Right atrium auricular region (tissue), 2 donors: ENCODE measurements at regions not wholly inside any gene's neighbourhood (a gene's known extent, or its start where the extent isn't known, plus 50 kb on each side); places are given as distances from the start of the nearest gene placed in this dataset.

ENCODE experiments used
- DNase-seq: peaks from one replicate; pipeline ENCODE4 v3.0.0-alpha.2; 2019; ENCODE audit warnings: low spot score
- H3K27ac ChIP-seq, 2 donors: fragments of 200-600 bp; sonication (generic); 1 replicate in 1 of 2; 2 replicates in 1 of 2; pipeline ENCODE4 v1.5.1; 2016 to 2019
- H3K27me3 ChIP-seq, 2 donors: fragments of 200-600 bp; sonication (generic); one replicate each; pipeline versions ENCODE4 v1.5.1 to v1.6.0; 2017 to 2019
- H3K36me3 ChIP-seq: fragments of 200-600 bp; sonication (generic); one replicate; pipeline ENCODE4 v1.5.1; 2016
- H3K4me1 ChIP-seq, 2 donors: fragments of 200-600 bp; sonication (generic); one replicate each; pipeline versions ENCODE4 v1.5.1 to v1.6.0; 2017 to 2019
- H3K4me3 ChIP-seq, 2 donors: fragments of 200-600 bp; sonication (generic); 1 replicate in 1 of 2; 2 replicates in 1 of 2; pipeline ENCODE4 v1.5.1; 2017 to 2019; ENCODE audit warnings: mild to moderate bottlenecking in 1 of 2, moderate library complexity in 1 of 2
- H3K9me3 ChIP-seq, 2 donors: fragments of 200-600 bp; sonication (generic); one replicate each; pipeline ENCODE4 v1.5.1; 2019
- CTCF ChIP-seq, 2 donors: fragments of 200-600 bp; sonication (generic); IDR thresholded peaks; one replicate each; pipeline ENCODE4 v1.5.1; 2019; ENCODE audit warnings: antibody characterized with exemption in 2 of 2

GRCh38 chr6:27772261-27773001 lies 139.8 kb downstream of the OR2B2 start:
- peak; percentile 78 to 94 for TF ChIP-seq CTCF (IDR thresholded peaks at IDR 0.05)
- DNase-seq: peak; percentile 90
- H3K9me3 ChIP-seq: no peaks in the 10 kb centered on the region
- no peaks in the 10 kb centered on the region for H3K27me3 ChIP-seq
- H3K36me3 ChIP-seq: no peaks in the 10 kb centered on the region
- no peak overlapping the region for H3K27ac ChIP-seq
- no peak overlapping the region for H3K4me3 ChIP-seq
- peaks cover 0 to 12% of the 10 kb centered on the region in 2 donors for H3K4me1 ChIP-seq

DNA sequence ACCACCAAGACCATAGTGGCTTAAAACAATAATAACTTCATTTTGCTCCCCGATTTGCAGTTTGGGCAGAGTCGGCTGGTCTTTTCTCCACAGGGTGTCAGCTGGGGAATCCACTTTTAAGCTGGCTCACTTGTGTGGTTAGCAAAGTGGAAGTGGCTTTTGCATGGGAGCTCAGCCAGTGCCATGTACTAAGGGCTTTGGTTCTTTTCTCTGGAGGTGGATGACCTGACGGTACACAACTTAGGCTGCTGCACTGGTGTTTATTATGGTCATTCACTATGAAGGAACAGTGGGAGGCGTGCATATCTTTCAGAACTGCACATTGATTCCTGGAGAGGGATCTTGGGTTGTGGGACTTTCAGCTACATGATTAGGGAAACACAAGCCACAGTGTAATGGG lies 141.0 kb downstream of the OR2B2 start:
- H3K4me3 ChIP-seq: no peak overlapping the region
- no peak for TF ChIP-seq CTCF (IDR thresholded peaks at IDR 0.05)
- no peak overlapping the region for H3K27ac ChIP-seq
- peaks cover 0 to 12% of the 10 kb centered on the region in 2 donors for H3K4me1 ChIP-seq
- no peaks in the 10 kb centered on the region for H3K27me3 ChIP-seq
- H3K36me3 ChIP-seq: no peaks in the 10 kb centered on the region
- H3K9me3 ChIP-seq: no peaks in the 10 kb centered on the region
- no peak for DNase-seq

- no peak for TF ChIP-seq CTCF (IDR thresholded peaks at IDR 0.05)
- H3K27me3 ChIP-seq: no peaks in the 10 kb centered on the region
- H3K36me3 ChIP-seq: no peaks in the 10 kb centered on the region
- H3K4me3 ChIP-seq: no peak overlapping the region
- H3K4me1 ChIP-seq: peaks cover 0 to 12% of the 10 kb centered on the region in 2 donors
- no peaks in the 10 kb centered on the region for H3K9me3 ChIP-seq
- H3K27ac ChIP-seq: no peak overlapping the region
- DNase-seq: no peak
Measured at GRCh38 chr6:27770724-27771123, 141.5 kb downstream of the OR2B2 start.

DNA sequence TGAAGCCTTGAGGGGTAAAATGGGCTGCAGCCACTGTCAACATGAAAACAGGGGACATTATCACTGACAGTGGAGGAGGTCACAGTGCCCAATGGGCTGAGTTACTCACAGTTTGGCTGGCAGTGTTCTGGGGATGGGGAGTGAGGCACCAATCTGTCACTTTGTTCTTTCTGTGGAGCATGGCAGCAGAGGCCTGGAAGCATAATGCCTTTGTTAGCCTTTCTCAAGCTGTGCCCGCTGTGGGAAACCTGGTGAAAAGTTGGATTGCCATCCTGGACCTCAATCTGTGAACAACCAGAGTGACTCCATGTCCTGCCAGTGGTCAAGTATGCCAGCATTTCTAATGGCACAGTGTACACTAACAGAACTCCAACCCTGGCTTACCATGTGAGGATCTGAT lies 143.6 kb downstream of the OR2B2 start:
- no peak for DNase-seq
- Histone ChIP-seq H3K4me1 (peaks cover 0 to 12% of the 10 kb centered on the region in 2 donors), H3K36me3 (no peaks in the 10 kb centered on the region), H3K27me3 (no peaks in the 10 kb centered on the region), H3K4me3 (no peak overlapping the region), H3K27ac (no peak overlapping the region), H3K9me3 (no peaks in the 10 kb centered on the region)
- no peak for TF ChIP-seq CTCF (IDR thresholded peaks at IDR 0.05)

DNA sequence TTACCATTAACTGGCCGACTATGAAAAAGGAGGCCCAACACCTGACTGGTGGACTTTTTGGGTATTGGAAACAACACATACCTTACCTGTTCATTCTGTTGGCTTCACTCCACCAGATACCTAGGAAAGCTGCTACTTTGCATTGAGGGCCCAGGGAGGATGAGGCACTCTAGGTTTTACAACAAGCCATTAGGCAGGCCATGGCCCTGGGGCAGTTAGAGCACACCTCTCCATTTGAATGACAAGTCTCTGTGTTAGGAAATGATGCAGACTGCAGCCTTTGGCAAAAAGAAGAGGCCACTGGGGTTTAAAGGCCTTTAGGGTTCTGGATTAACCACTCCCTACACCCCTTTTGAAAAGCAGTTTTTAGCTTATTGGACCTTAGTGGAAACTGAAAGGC lies 144.3 kb downstream of the OR2B2 start:
- Histone ChIP-seq H3K27ac (no peak overlapping the region), H3K27me3 (no peaks in the 10 kb centered on the region), H3K36me3 (no peaks in the 10 kb centered on the region), H3K4me3 (no peak overlapping the region), H3K9me3 (no peaks in the 10 kb centered on the region), H3K4me1 (peaks cover 0 to 12% of the 10 kb centered on the region in 2 donors)
- no peak for DNase-seq
- TF ChIP-seq CTCF (IDR thresholded peaks at IDR 0.05): no peak

DNA sequence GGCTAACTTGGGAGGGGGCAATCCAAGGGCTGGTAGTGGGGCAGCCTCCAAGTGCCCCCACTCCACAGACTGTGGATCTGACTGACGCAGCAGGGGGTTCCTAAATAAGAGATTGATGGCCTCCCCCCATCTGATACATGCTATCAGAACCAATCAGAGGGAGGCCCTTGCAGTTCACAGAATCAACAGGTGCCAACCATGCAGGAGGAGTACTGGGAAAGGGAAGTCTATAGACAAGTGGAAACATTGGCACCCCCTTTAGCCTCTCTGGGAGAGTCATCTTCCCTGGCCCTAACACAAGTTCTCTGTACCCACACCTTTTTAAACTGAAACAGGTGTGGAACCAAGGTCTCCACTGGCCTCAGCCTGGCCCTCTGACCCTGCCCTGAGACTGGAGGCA lies 145.8 kb downstream of the OR2B2 start:
- DNase-seq: no peak
- H3K27me3 ChIP-seq: no peaks in the 10 kb centered on the region
- no peaks in the 10 kb centered on the region for H3K9me3 ChIP-seq
- H3K27ac ChIP-seq: no peak overlapping the region
- H3K36me3 ChIP-seq: no peaks in the 10 kb centered on the region
- no peaks in the 10 kb centered on the region for H3K4me1 ChIP-seq
- no peak for TF ChIP-seq CTCF (IDR thresholded peaks at IDR 0.05)
- no peak overlapping the region for H3K4me3 ChIP-seq
